ENCODE measurements at regions not wholly inside any gene's neighbourhood (a gene's known extent, or its start where the extent isn't known, plus 50 kb on each side); places are given as distances from the start of the nearest gene placed in this dataset.

GRCh38 chr3:24740326-24740725 is 245.7 kb upstream of the THRB start:
- DNase-seq (ENCODE audit: extremely low read depth in 1 of 4, low spot score in 3 of 4): no peak
- in situ Hi-C loops (cut with MboI): no loop called here
- H3K36me3 ChIP-seq (ENCODE audit: control insufficient read depth, insufficient read depth, low read length): no peaks in the 10 kb centered on the region
- no peak overlapping the region for H2AFZ ChIP-seq (ENCODE audit: low read depth, low read length)
- FAIRE-seq: no peak
- no peaks in the 10 kb centered on the region for H3K79me2 ChIP-seq (ENCODE audit: control insufficient read depth, insufficient read depth, low read length)
- BruUV-seq (replicated peaks): no TSS peak
- no peak overlapping the region for H3K27ac ChIP-seq (ENCODE audit: extremely low read depth, low read depth, low read length)
- no peaks in the 10 kb centered on the region for H3K4me1 ChIP-seq (replicated peaks in 1 of 2; ENCODE audit: control insufficient read depth in 2 of 2, insufficient read depth in 2 of 2, low read length in 2 of 2)
- H3K4me3 ChIP-seq: no peak overlapping the region
- H3K4me2 ChIP-seq (ENCODE audit: insufficient read depth, low read length): no peak overlapping the region
- H4K20me1 ChIP-seq (replicated peaks; ENCODE audit: control insufficient read depth, insufficient read depth, low read length): no peaks in the 10 kb centered on the region
- CTCF ChIA-PET (ENCODE audit: low intra/inter-chr PET ratio): no interaction called here
- intact Hi-C loops (cut with micrococcal nuclease): no loop called here
- no peaks in the 10 kb centered on the region for H3K9me1 ChIP-seq (ENCODE audit: control insufficient read depth, insufficient read depth, low read length)
- no peaks in the 10 kb centered on the region for H3K9me3 ChIP-seq (replicated peaks; ENCODE audit: control insufficient read depth, insufficient read depth, low read depth, low read length)
- no peak overlapping the region for H3K9ac ChIP-seq (ENCODE audit: insufficient read depth in 1 of 2, low read depth in 2 of 2, low read length in 2 of 2)
- H3K27me3 ChIP-seq (ENCODE audit: control insufficient read depth in 2 of 2, insufficient read depth in 2 of 2, low read length in 2 of 2): no peaks in the 10 kb centered on the region
- ATAC-seq: no peak
- POLR2A ChIA-PET: no interaction called here
- 0% methylated on average over 3 of the region's 3 CpGs for WGBS (ENCODE audit: insufficient coverage, low coverage, missing lambda C conversion rate)
- TF ChIP-seq CBFA2T3 (IDR thresholded peaks at IDR 0.05): no peak
- TF ChIP-seq ZNF133 (CRISPR knock-in tag; IDR thresholded peaks at IDR 0.05): no peak
- no peak for TF ChIP-seq ZNF280B (CRISPR knock-in tag; IDR thresholded peaks at IDR 0.05)
- no peak for TF ChIP-seq ZNF224 (CRISPR knock-in tag; IDR thresholded peaks at IDR 0.05)
- TF ChIP-seq HDGF (IDR thresholded peaks at IDR 0.05): no peak
- no peak for TF ChIP-seq TFAM (CRISPR knock-in tag; conservative IDR thresholded peaks at IDR 0.05)
- TF ChIP-seq PRPF4 (IDR thresholded peaks at IDR 0.05; ENCODE audit: insufficient read depth, low read depth, low read length, poor library complexity, severe bottlenecking): no peak
- TF ChIP-seq RB1 (IDR thresholded peaks at IDR 0.05; ENCODE audit: low read depth): no peak
- no peak for TF ChIP-seq SRSF7 (optimal IDR thresholded peaks at IDR 0.05; ENCODE audit: low read depth, low read length)
- TF ChIP-seq ZNF57 (CRISPR knock-in tag; IDR thresholded peaks at IDR 0.05): no peak
- no peak for TF ChIP-seq POLR2A (conservative IDR thresholded peaks at IDR 0.05)
- TF ChIP-seq, protein P1, sequence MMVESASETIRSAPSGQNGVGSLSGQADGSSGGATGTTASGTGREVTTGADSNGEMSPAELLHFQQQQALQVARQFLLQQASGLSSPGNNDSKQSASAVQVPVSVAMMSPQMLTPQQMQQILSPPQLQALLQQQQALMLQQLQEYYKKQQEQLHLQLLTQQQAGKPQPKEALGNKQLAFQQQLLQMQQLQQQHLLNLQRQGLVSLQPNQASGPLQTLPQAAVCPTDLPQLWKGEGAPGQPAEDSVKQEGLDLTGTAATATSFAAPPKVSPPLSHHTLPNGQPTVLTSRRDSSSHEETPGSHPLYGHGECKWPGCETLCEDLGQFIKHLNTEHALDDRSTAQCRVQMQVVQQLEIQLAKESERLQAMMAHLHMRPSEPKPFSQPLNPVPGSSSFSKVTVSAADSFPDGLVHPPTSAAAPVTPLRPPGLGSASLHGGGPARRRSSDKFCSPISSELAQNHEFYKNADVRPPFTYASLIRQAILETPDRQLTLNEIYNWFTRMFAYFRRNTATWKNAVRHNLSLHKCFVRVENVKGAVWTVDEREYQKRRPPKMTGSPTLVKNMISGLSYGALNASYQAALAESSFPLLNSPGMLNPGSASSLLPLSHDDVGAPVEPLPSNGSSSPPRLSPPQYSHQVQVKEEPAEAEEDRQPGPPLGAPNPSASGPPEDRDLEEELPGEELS (CRISPR knock-in tag; IDR thresholded peaks at IDR 0.05; ENCODE audit: borderline replicate concordance): no peak
- no peak for TF ChIP-seq CREB3 (tag; conservative IDR thresholded peaks at IDR 0.05; ENCODE audit: low read depth)
- TF ChIP-seq SAFB2 (IDR thresholded peaks at IDR 0.05; ENCODE audit: borderline replicate concordance, low read depth, low read length, severe bottlenecking): no peak
- no peak for TF ChIP-seq BCOR (IDR thresholded peaks at IDR 0.05)
- no peak for TF ChIP-seq ETV5 (CRISPR knock-in tag; IDR thresholded peaks at IDR 0.05; ENCODE audit: low read depth)
- TF ChIP-seq NRF1 (conservative IDR thresholded peaks at IDR 0.05 in 1 of 2, IDR thresholded peaks at IDR 0.05 in 1 of 2): no peak
- TF ChIP-seq, protein P2, sequence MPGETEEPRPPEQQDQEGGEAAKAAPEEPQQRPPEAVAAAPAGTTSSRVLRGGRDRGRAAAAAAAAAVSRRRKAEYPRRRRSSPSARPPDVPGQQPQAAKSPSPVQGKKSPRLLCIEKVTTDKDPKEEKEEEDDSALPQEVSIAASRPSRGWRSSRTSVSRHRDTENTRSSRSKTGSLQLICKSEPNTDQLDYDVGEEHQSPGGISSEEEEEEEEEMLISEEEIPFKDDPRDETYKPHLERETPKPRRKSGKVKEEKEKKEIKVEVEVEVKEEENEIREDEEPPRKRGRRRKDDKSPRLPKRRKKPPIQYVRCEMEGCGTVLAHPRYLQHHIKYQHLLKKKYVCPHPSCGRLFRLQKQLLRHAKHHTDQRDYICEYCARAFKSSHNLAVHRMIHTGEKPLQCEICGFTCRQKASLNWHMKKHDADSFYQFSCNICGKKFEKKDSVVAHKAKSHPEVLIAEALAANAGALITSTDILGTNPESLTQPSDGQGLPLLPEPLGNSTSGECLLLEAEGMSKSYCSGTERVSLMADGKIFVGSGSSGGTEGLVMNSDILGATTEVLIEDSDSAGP (CRISPR knock-in tag; IDR thresholded peaks at IDR 0.05): no peak
- no peak for TF ChIP-seq RBM14 (IDR thresholded peaks at IDR 0.05; ENCODE audit: borderline replicate concordance, insufficient read depth, low read depth, low read length)

Data from K562 (cell line).